Body of pancreas (tissue), 4 donors: ENCODE measurements at regions not wholly inside any gene's neighbourhood (a gene's known extent, or its start where the extent isn't known, plus 50 kb on each side); places are given as distances from the start of the nearest gene placed in this dataset.

Source experiments
- CTCF ChIP-seq, 7 experiments: fragments of 450-650 bp in 4 of 7; fragments of 200-600 bp in 3 of 7; sonication (generic) in 3 of 7; IDR thresholded peaks; one replicate each; pipeline ENCODE4 v1.5.1; 2016 to 2019; ENCODE audit warnings: antibody characterized with exemption in 7 of 7
- POLR2A ChIP-seq, 3 donors: fragments of 450-650 bp; IDR thresholded peaks; one replicate each; pipeline ENCODE4 v1.6.1; 2016; ENCODE audit warnings: antibody characterized with exemption in 3 of 3, mild to moderate bottlenecking in 2 of 3

GRCh38 chr12:86827409-86827808 is 571.2 kb upstream of the MGAT4C start:
- no peak for TF ChIP-seq CTCF (IDR thresholded peaks at IDR 0.05)
- no peak for TF ChIP-seq POLR2A (IDR thresholded peaks at IDR 0.05)
